GM19240 (cell line): ENCODE measurements at regions not wholly inside any gene's neighbourhood (a gene's known extent, or its start where the extent isn't known, plus 50 kb on each side); places are given as distances from the start of the nearest gene placed in this dataset.

Experiments used
- DNase-seq: peaks from one replicate; pipeline ENCODE4 v3.0.0; 2011; ENCODE audit warnings: low spot score; ENCODE audit not compliant: insufficient read length

- DNase-seq: no peak
Observed at GRCh38 chr3:101172516-101172915, 147.9 kb downstream of the IMPG2 start.

- no peak for DNase-seq
Observed at GRCh38 chr3:101171681-101172191, 148.6 kb downstream of the IMPG2 start.

- no peak for DNase-seq
Observed at GRCh38 chr3:101170806-101171558, 149.4 kb downstream of the IMPG2 start.

- no peak for DNase-seq
Observed at GRCh38 chr3:101170062-101170771, 150.2 kb downstream of the IMPG2 start.

GRCh38 chr3:101169516-101169915, 150.9 kb downstream of the IMPG2 start:
- no peak for DNase-seq

- DNase-seq: no peak
Observed at GRCh38 chr3:101167376-101167775, 153.0 kb downstream of the IMPG2 start.

- no peak for DNase-seq
Observed at GRCh38 chr3:101166150-101166549, 154.2 kb downstream of the IMPG2 start.

GRCh38 chr3:101163554-101163953, 156.8 kb downstream of the IMPG2 start:
- DNase-seq: no peak

GRCh38 chr3:101159478-101159877, 160.9 kb downstream of the IMPG2 start:
- DNase-seq: no peak

- DNase-seq: no peak
Observed at GRCh38 chr3:101158374-101158773, 162.0 kb downstream of the IMPG2 start.

GRCh38 chr3:101156787-101157345, 163.5 kb downstream of the IMPG2 start:
- DNase-seq: no peak

GRCh38 chr3:101155825-101156224, 162.6 kb upstream of the ABI3BP start:
- no peak for DNase-seq

GRCh38 chr3:101154401-101154800, 161.2 kb upstream of the ABI3BP start:
- DNase-seq: no peak

- DNase-seq: no peak
Observed at GRCh38 chr3:101151286-101151913, 158.2 kb upstream of the ABI3BP start.

GRCh38 chr3:101150504-101150903, 157.3 kb upstream of the ABI3BP start:
- no peak for DNase-seq

GRCh38 chr3:101149707-101150106, 156.5 kb upstream of the ABI3BP start:
- DNase-seq: no peak

- no peak for DNase-seq
Observed at GRCh38 chr3:101149251-101149650, 156.0 kb upstream of the ABI3BP start.

GRCh38 chr3:101148001-101148400, 154.8 kb upstream of the ABI3BP start:
- DNase-seq: no peak

- no peak for DNase-seq
Observed at GRCh38 chr3:101146946-101147345, 153.7 kb upstream of the ABI3BP start.

- DNase-seq: no peak
Observed at GRCh38 chr3:101144105-101144504, 150.9 kb upstream of the ABI3BP start.

- DNase-seq: no peak
Observed at GRCh38 chr3:101143012-101143411, 149.8 kb upstream of the ABI3BP start.

- DNase-seq: no peak
Observed at GRCh38 chr3:101142160-101142559, 148.9 kb upstream of the ABI3BP start.
